Nephron progenitor cell (in vitro differentiated cells): ENCODE measurements at regions not wholly inside any gene's neighbourhood (a gene's known extent, or its start where the extent isn't known, plus 50 kb on each side); places are given as distances from the start of the nearest gene placed in this dataset.
"Not testable (repeated sequence)": the region's sequence is repeated elsewhere in the genome, so short reads cannot be mapped to it uniquely, and the experiment has no call there.

Source experiments
- DNase-seq: peaks from one replicate; pipeline ENCODE4 v3.0.0; 2021
- H3K27ac Mint-ChIP-seq: 2 replicates; pipeline ENCODE4 v1.8.0; 2021; ENCODE audit warnings: mild to moderate bottlenecking, moderate library complexity, mixed read lengths
- H3K27me3 Mint-ChIP-seq: 2 replicates; pipeline ENCODE4 v1.8.0; 2021; ENCODE audit warnings: mild to moderate bottlenecking, low read depth, mixed read lengths; ENCODE audit not compliant: poor library complexity
- H3K36me3 Mint-ChIP-seq: 2 replicates; pipeline ENCODE4 v1.8.0; 2021; ENCODE audit warnings: low read depth, mixed read lengths
- H3K4me1 Mint-ChIP-seq: 2 replicates; pipeline ENCODE4 v1.8.0; 2021; ENCODE audit warnings: mixed read lengths
- H3K4me3 Mint-ChIP-seq: 2 replicates; pipeline ENCODE4 v1.8.0; 2021; ENCODE audit warnings: mild to moderate bottlenecking, moderate library complexity, mixed read lengths
- H3K9me3 Mint-ChIP-seq: 2 replicates; pipeline ENCODE4 v1.8.0; 2021; ENCODE audit warnings: mild to moderate bottlenecking, moderate library complexity, mixed read lengths
- CTCF ChIP-seq: fragments of 200-600 bp; sonication (generic); IDR thresholded peaks from 2 replicates; pipeline ENCODE4 v1.5.0; 2021; ENCODE audit warnings: antibody characterized with exemption

- TF ChIP-seq CTCF: no peak
- Mint-ChIP-seq H3K4me1 (no peaks in the 10 kb centered on the region), H3K9me3 (peaks cover 13% of the 10 kb centered on the region), H3K27ac (no peak overlapping the region), H3K36me3 (no peaks in the 10 kb centered on the region), H3K27me3 (no peaks in the 10 kb centered on the region), H3K4me3 (no peak overlapping the region)
- DNase-seq: no peak
Observed at GRCh38 chr9:79080536-79080935, 491.2 kb upstream of the TLE4 start.

GRCh38 chr9:79083621-79084020 lies 488.1 kb upstream of the TLE4 start:
- Mint-ChIP-seq H3K4me1 (no peaks in the 10 kb centered on the region), H3K27me3 (no peaks in the 10 kb centered on the region), H3K4me3 (no peak overlapping the region), H3K36me3 (no peaks in the 10 kb centered on the region), H3K27ac (no peak overlapping the region), H3K9me3 (peaks cover 26% of the 10 kb centered on the region)
- TF ChIP-seq CTCF: no peak
- no peak for DNase-seq

- no peak for TF ChIP-seq CTCF
- Mint-ChIP-seq H3K4me3 (no peak overlapping the region), H3K27me3 (peaks cover 2% of the 10 kb centered on the region), H3K4me1 (no peaks in the 10 kb centered on the region), H3K36me3 (peaks cover 6% of the 10 kb centered on the region), H3K27ac (no peak overlapping the region), H3K9me3 (peaks cover 38% of the 10 kb centered on the region)
- no peak for DNase-seq
Observed at GRCh38 chr9:79087133-79087532, 484.6 kb upstream of the TLE4 start.

- no peak overlapping the region for H3K4me3 Mint-ChIP-seq
- no peak for TF ChIP-seq CTCF
- peaks cover 6% of the 10 kb centered on the region for H3K36me3 Mint-ChIP-seq
- no peaks in the 10 kb centered on the region for H3K4me1 Mint-ChIP-seq
- H3K9me3 Mint-ChIP-seq: peaks cover 33% of the 10 kb centered on the region
- H3K27me3 Mint-ChIP-seq: peaks cover 2% of the 10 kb centered on the region
- H3K27ac Mint-ChIP-seq: no peak overlapping the region
- no peak for DNase-seq
Observed at GRCh38 chr9:79089054-79089560, 482.7 kb upstream of the TLE4 start.

GRCh38 chr9:79089851-79090250 lies 481.9 kb upstream of the TLE4 start:
- not testable (repeated sequence) for H3K27me3 Mint-ChIP-seq, H3K27ac Mint-ChIP-seq, H3K4me3 Mint-ChIP-seq, DNase-seq, H3K36me3 Mint-ChIP-seq, H3K4me1 Mint-ChIP-seq
- peaks cover 33% of the 10 kb centered on the region for H3K9me3 Mint-ChIP-seq

- DNase-seq, H3K27ac Mint-ChIP-seq, H3K27me3 Mint-ChIP-seq, H3K4me1 Mint-ChIP-seq, H3K4me3 Mint-ChIP-seq: not testable (repeated sequence)
- Mint-ChIP-seq H3K36me3 (peaks cover 14% of the 10 kb centered on the region), H3K9me3 (peaks cover 30% of the 10 kb centered on the region)
Observed at GRCh38 chr9:79103257-79103656, 468.5 kb upstream of the TLE4 start.

- no peak overlapping the region for H3K4me3 Mint-ChIP-seq
- no peak overlapping the region for H3K27ac Mint-ChIP-seq
- peaks cover 15% of the 10 kb centered on the region for H3K36me3 Mint-ChIP-seq
- peaks cover 4% of the 10 kb centered on the region for H3K4me1 Mint-ChIP-seq
- no peak for DNase-seq
- no peaks in the 10 kb centered on the region for H3K27me3 Mint-ChIP-seq
- TF ChIP-seq CTCF: no peak
- H3K9me3 Mint-ChIP-seq: peaks cover 38% of the 10 kb centered on the region
Observed at GRCh38 chr9:79104216-79104615, 467.5 kb upstream of the TLE4 start.
